WTC11 (cell line): ENCODE measurements at regions not wholly inside any gene's neighbourhood (a gene's known extent, or its start where the extent isn't known, plus 50 kb on each side); places are given as distances from the start of the nearest gene placed in this dataset.

Experiments
- ATAC-seq: fragments of 200-7000 bp; cut with Tn5 transposase; 2 replicates; pipeline ENCODE4 v1.10.0; 2021; ENCODE audit warnings: mild to moderate bottlenecking, moderate library complexity
- CTCF ChIA-PET: fragments of 300-600 bp; sonication (Branson Sonifier 250); formaldehyde crosslinking; loops from one replicate; lab custom pipeline; 2021; ENCODE audit warnings: antibody characterized with exemption; lab: Charles Lee
- POLR2A ChIA-PET: fragments of 350-600 bp; sonication (Branson Sonifier 250); formaldehyde crosslinking; loops from one replicate; lab custom pipeline; 2021; ENCODE audit warnings: antibody characterized with exemption; lab: Charles Lee
- DNase-seq: peaks from one replicate; pipeline ENCODE4 v3.0.0; 2021; ENCODE audit warnings: low spot score
- H3K27ac Mint-ChIP-seq: 2 replicates; pipeline ENCODE4 v1.8.0; 2021; ENCODE audit warnings: mixed read lengths
- H3K27me3 Mint-ChIP-seq: 2 replicates; pipeline ENCODE4 v1.8.0; 2021; ENCODE audit warnings: low read depth, mild to moderate bottlenecking, moderate library complexity, mixed read lengths
- H3K36me3 Mint-ChIP-seq: 2 replicates; pipeline ENCODE4 v1.8.0; 2021; ENCODE audit warnings: mixed read lengths
- H3K4me1 Mint-ChIP-seq: 2 replicates; pipeline ENCODE4 v1.8.0; 2022; ENCODE audit warnings: mixed read lengths
- H3K4me3 Mint-ChIP-seq: 2 replicates; pipeline ENCODE4 v1.8.0; 2021; ENCODE audit warnings: mild to moderate bottlenecking, moderate library complexity, mixed read lengths
- H3K9me3 Mint-ChIP-seq: 2 replicates; pipeline ENCODE4 v1.8.0; 2021; ENCODE audit warnings: mixed read lengths
- ATF1 ChIP-seq: sonication (generic); formaldehyde crosslinking; IDR thresholded peaks from 2 replicates; pipeline ENCODE4 v1.8.1; 2023; ENCODE audit warnings: mild to moderate bottlenecking, moderate library complexity, missing genetic modification reagents
- CREB1 ChIP-seq: sonication (generic); formaldehyde crosslinking; IDR thresholded peaks from 2 replicates; pipeline ENCODE4 v1.8.0; 2023; ENCODE audit warnings: mild to moderate bottlenecking, missing genetic modification reagents
- E2F5 ChIP-seq: sonication (generic); formaldehyde crosslinking; IDR thresholded peaks from 2 replicates; pipeline ENCODE4 v1.8.1; 2022; ENCODE audit warnings: mild to moderate bottlenecking, moderate library complexity, missing genetic modification reagents
- ERG ChIP-seq: fragments of 250-450 bp; sonication (Bioruptor Pico); IDR thresholded peaks from 2 replicates; pipeline ENCODE4 v1.8.0; 2021; ENCODE audit warnings: mild to moderate bottlenecking
- ESRRA ChIP-seq: sonication (generic); formaldehyde crosslinking; IDR thresholded peaks from 2 replicates; pipeline ENCODE4 v1.8.1; 2022; ENCODE audit warnings: mild to moderate bottlenecking, missing genetic modification reagents, borderline replicate concordance
- ETV6 ChIP-seq: sonication (generic); formaldehyde crosslinking; IDR thresholded peaks from 2 replicates; pipeline ENCODE4 v1.8.1; 2022; ENCODE audit warnings: mild to moderate bottlenecking, missing genetic modification reagents
- FOXP1 ChIP-seq: sonication (generic); formaldehyde crosslinking; IDR thresholded peaks from 2 replicates; pipeline ENCODE4 v1.8.0; 2022; ENCODE audit warnings: missing genetic modification reagents, mild to moderate bottlenecking, moderate library complexity, borderline replicate concordance
- HMGXB4 ChIP-seq: sonication (generic); formaldehyde crosslinking; IDR thresholded peaks from 2 replicates; pipeline ENCODE4 v1.8.1; 2023; ENCODE audit warnings: mild to moderate bottlenecking, moderate library complexity, missing genetic modification reagents
- IRF1 ChIP-seq: sonication (generic); formaldehyde crosslinking; IDR thresholded peaks from 2 replicates; pipeline ENCODE4 v1.8.0; 2023; ENCODE audit warnings: missing genetic modification reagents
- IRF2 ChIP-seq: sonication (generic); formaldehyde crosslinking; IDR thresholded peaks from 2 replicates; pipeline ENCODE4 v1.8.0; 2022; ENCODE audit warnings: low read depth, missing genetic modification reagents, borderline replicate concordance
- MAX ChIP-seq: sonication (generic); formaldehyde crosslinking; IDR thresholded peaks from 2 replicates; pipeline ENCODE4 v1.8.0; 2022; ENCODE audit warnings: mild to moderate bottlenecking, missing genetic modification reagents
- SMAD3 ChIP-seq: sonication (generic); formaldehyde crosslinking; IDR thresholded peaks from 2 replicates; pipeline ENCODE4 v1.8.0; 2022; ENCODE audit warnings: missing genetic modification reagents, mild to moderate bottlenecking, borderline replicate concordance
- SOX15 ChIP-seq: fragments of 250-450 bp; sonication (Bioruptor Pico); IDR thresholded peaks from 2 replicates; pipeline ENCODE4 v1.9.0; 2021; ENCODE audit warnings: mild to moderate bottlenecking
- TCF7 ChIP-seq: sonication (generic); formaldehyde crosslinking; IDR thresholded peaks from 2 replicates; pipeline ENCODE4 v1.8.0; 2022; ENCODE audit warnings: mild to moderate bottlenecking, low read depth, missing genetic modification reagents, moderate library complexity
- ZNF232 ChIP-seq: sonication (generic); formaldehyde crosslinking; IDR thresholded peaks from 2 replicates; pipeline ENCODE4 v1.8.0; 2022; ENCODE audit warnings: mild to moderate bottlenecking, missing genetic modification reagents
- ZNF281 ChIP-seq: sonication (generic); formaldehyde crosslinking; IDR thresholded peaks from 2 replicates; pipeline ENCODE4 v1.8.0; 2023; ENCODE audit warnings: mild to moderate bottlenecking, missing genetic modification reagents
- ZNF416 ChIP-seq: fragments of 250-450 bp; sonication (Bioruptor Pico); IDR thresholded peaks from 2 replicates; pipeline ENCODE4 v1.9.0; 2021; ENCODE audit warnings: mild to moderate bottlenecking, inconsistent platforms
- ZNF512 ChIP-seq: sonication (generic); formaldehyde crosslinking; IDR thresholded peaks from 2 replicates; pipeline ENCODE4 v1.8.1; 2022; ENCODE audit warnings: missing genetic modification reagents, borderline replicate concordance
- ZNF671 ChIP-seq: fragments of 250-450 bp; sonication (Bioruptor Pico); IDR thresholded peaks from 2 replicates; pipeline ENCODE4 v1.8.0; 2021; ENCODE audit warnings: mild to moderate bottlenecking

GRCh38 chr20:55761100-55761499 is 244.2 kb downstream of the CBLN4 start:
- H3K27ac Mint-ChIP-seq: no peak overlapping the region
- TF ChIP-seq ZNF512 (CRISPR knock-in tag): no peak
- no peak for TF ChIP-seq SOX15 (CRISPR knock-in tag)
- no peak for TF ChIP-seq IRF2 (CRISPR knock-in tag)
- DNase-seq (no peak), ATAC-seq (no peak)
- H3K4me3 Mint-ChIP-seq: no peak overlapping the region
- H3K36me3 Mint-ChIP-seq: peaks cover 84% of the 10 kb centered on the region
- peaks cover 10% of the 10 kb centered on the region for H3K27me3 Mint-ChIP-seq
- peaks cover 89% of the 10 kb centered on the region for H3K9me3 Mint-ChIP-seq
- no peaks in the 10 kb centered on the region for H3K4me1 Mint-ChIP-seq
- ChIA-PET CTCF (no interaction called here), POLR2A (no interaction called here)

GRCh38 chr20:55760586-55760985 is 244.7 kb downstream of the CBLN4 start:
- Mint-ChIP-seq H3K27me3 (peaks cover 12% of the 10 kb centered on the region), H3K9me3 (peaks cover 89% of the 10 kb centered on the region)

GRCh38 chr20:55755861-55756260 is 249.5 kb downstream of the CBLN4 start:
- TF ChIP-seq MAX (no peak), ETV6 (no peak), ERG (CRISPR knock-in tag) (no peak), ZNF232 (CRISPR knock-in tag) (no peak), HMGXB4 (CRISPR knock-in tag) (no peak), ZNF416 (no peak), TCF7 (CRISPR knock-in tag) (no peak), SOX15 (CRISPR knock-in tag) (no peak), ATF1 (no peak), IRF1 (no peak), ZNF671 (CRISPR knock-in tag) (no peak), FOXP1 (CRISPR knock-in tag) (no peak), ZNF281 (no peak)
- TF ChIP-seq, all 79 proteins: peak for 0
- peaks cover 10% of the 10 kb centered on the region for H3K27me3 Mint-ChIP-seq
- H3K4me3 Mint-ChIP-seq: no peak overlapping the region
- H3K27ac Mint-ChIP-seq: no peak overlapping the region
- H3K4me1 Mint-ChIP-seq: no peaks in the 10 kb centered on the region
- H3K9me3 Mint-ChIP-seq: peaks cover 74% of the 10 kb centered on the region
- POLR2A ChIA-PET: no interaction called here
- peaks cover 64% of the 10 kb centered on the region for H3K36me3 Mint-ChIP-seq
- no peak for DNase-seq
- CTCF ChIA-PET: no interaction called here
- no peak for ATAC-seq

More at GRCh38 chr20:55760586-55760985, 244.7 kb downstream of the CBLN4 start:
- Mint-ChIP-seq H3K4me3 (no peak overlapping the region), H3K27ac (no peak overlapping the region), H3K4me1 (no peaks in the 10 kb centered on the region), H3K36me3 (peaks cover 83% of the 10 kb centered on the region)
- ATAC-seq (no peak), DNase-seq (no peak)
- ChIA-PET POLR2A (no interaction called here), CTCF (no interaction called here)
- no peak for TF ChIP-seq ESRRA (CRISPR knock-in tag)
- no peak for TF ChIP-seq CREB1 (CRISPR knock-in tag)
- TF ChIP-seq SMAD3: no peak
- no peak for TF ChIP-seq E2F5 (CRISPR knock-in tag)
